Endothelial cell of umbilical vein (primary cell): ENCODE measurements at regions not wholly inside any gene's neighbourhood (a gene's known extent, or its start where the extent isn't known, plus 50 kb on each side); places are given as distances from the start of the nearest gene placed in this dataset.

Source experiments
- BruUV-seq: library from RNA; stranded (reverse); fragments of 400-500 nt; replicated peaks from 2 replicates; lab custom pipeline; 2021; lab: Mats Ljungman, UMichigan
- CTCF ChIA-PET: fragments of 300-600, 350-600 bp; sonication (Branson Sonifier 250); formaldehyde crosslinking; loops from one replicate; lab custom pipeline; 2021; ENCODE audit warnings: antibody characterized with exemption, inconsistent platforms; lab: Charles Lee
- POLR2A ChIA-PET: fragments of 300-600, 350-600 bp; sonication (Branson Sonifier 250); formaldehyde crosslinking; loops from one replicate; lab custom pipeline; 2021; ENCODE audit warnings: antibody characterized with exemption, inconsistent platforms; lab: Charles Lee
- DNase-seq: peaks from one replicate; pipeline ENCODE4 v3.0.0-alpha.2; 2011; ENCODE audit warnings: low read depth, low spot score
- FAIRE-seq: peaks from 2 replicates; lab custom pipeline; 2011; peaks lifted over from hg19 to GRCh38; lab: Jason Lieb, UNC
- H2AFZ ChIP-seq: 2 replicates; pipeline ENCODE4 v1.6.0; 2012; ENCODE audit warnings: low read depth, low read length, control low read depth, inconsistent platforms
- H3K27ac ChIP-seq: 2 replicates; pipeline ENCODE4 v1.5.1; 2011; ENCODE audit warnings: low read depth, mild to moderate bottlenecking, control low read depth, low read length, moderate library complexity; ENCODE audit not compliant: insufficient read depth
- H3K27me3 ChIP-seq, 2 experiments: 2 replicates each; pipeline versions ENCODE4 v1.6.0 to v1.6.1; 2011; ENCODE audit warnings: low read length in 2 of 2, mixed read lengths in 1 of 2; ENCODE audit not compliant: control insufficient read depth in 2 of 2, insufficient read depth in 2 of 2
- H3K36me3 ChIP-seq, 2 experiments: 2 replicates in 1 of 2; 3 replicates in 1 of 2; pipeline ENCODE4 v1.5.1; 2011; ENCODE audit warnings: low read length in 2 of 2, mild to moderate bottlenecking in 1 of 2, moderate library complexity in 1 of 2; ENCODE audit not compliant: control insufficient read depth in 2 of 2, insufficient read depth in 2 of 2; ENCODE audit errors: extremely low read depth in 1 of 2
- H3K4me1 ChIP-seq: 3 replicates; pipeline ENCODE4 v1.5.1; 2011; ENCODE audit warnings: mild to moderate bottlenecking, low read length; ENCODE audit not compliant: control insufficient read depth, insufficient read depth; ENCODE audit errors: extremely low read depth
- H3K4me2 ChIP-seq: 2 replicates; pipeline ENCODE4 v1.6.1; 2011; ENCODE audit warnings: low read length, control low read depth, mixed read lengths; ENCODE audit not compliant: insufficient read depth
- H3K4me3 ChIP-seq, 3 experiments: fragments of 200-600 bp in 1 of 3; sonication (generic), shearing (Covaris generic) in 1 of 3; replicated peaks in 1 of 3; 2 replicates each; pipeline ENCODE4 v1.5.1; 2011 to 2016; ENCODE audit warnings: control low read depth in 3 of 3, low read length in 3 of 3, mild to moderate bottlenecking in 2 of 3, inconsistent platforms in 1 of 3, low read depth in 1 of 3, moderate library complexity in 1 of 3; ENCODE audit not compliant: insufficient read depth in 1 of 3
- H3K79me2 ChIP-seq: 2 replicates; pipeline ENCODE4 v1.6.0; 2012; ENCODE audit warnings: low read length, inconsistent platforms; ENCODE audit not compliant: control insufficient read depth, insufficient read depth
- H3K9ac ChIP-seq: replicated peaks from 2 replicates; pipeline ENCODE3; 2011; ENCODE audit warnings: low read length, control low read depth; ENCODE audit not compliant: insufficient read depth; ENCODE audit errors: extremely low read depth
- H3K9me1 ChIP-seq: replicated peaks from 3 replicates; pipeline ENCODE4 v1.6.0; 2011; ENCODE audit warnings: mild to moderate bottlenecking, low read length; ENCODE audit not compliant: control insufficient read depth, insufficient read depth; ENCODE audit errors: extremely low read depth
- H3K9me3 ChIP-seq: replicated peaks from 2 replicates; pipeline ENCODE4 v1.5.1; 2012; ENCODE audit warnings: low read length, inconsistent platforms; ENCODE audit not compliant: control insufficient read depth, insufficient read depth
- H4K20me1 ChIP-seq: replicated peaks from 2 replicates; pipeline ENCODE3; 2011; ENCODE audit warnings: mild to moderate bottlenecking, low read length; ENCODE audit not compliant: control insufficient read depth, insufficient read depth; ENCODE audit errors: extremely low read depth
- EZH2 ChIP-seq: IDR thresholded peaks from 2 replicates; pipeline ENCODE4 v1.6.1; 2012; ENCODE audit warnings: borderline replicate concordance, low read depth, mild to moderate bottlenecking, moderate library complexity, low read length, inconsistent platforms; ENCODE audit not compliant: severe bottlenecking
- FOS ChIP-seq: IDR thresholded peaks from 2 replicates; pipeline ENCODE4 v1.6.1; 2011; ENCODE audit warnings: mild to moderate bottlenecking, low read length, moderate library complexity, borderline replicate concordance; ENCODE audit not compliant: insufficient read depth
- GATA2 ChIP-seq: IDR thresholded peaks from 2 replicates; pipeline ENCODE4 v1.7.0; 2011; ENCODE audit warnings: low read depth, mild to moderate bottlenecking, moderate library complexity, mixed read lengths, low read length; ENCODE audit not compliant: insufficient read length, insufficient read depth
- JUN ChIP-seq: IDR thresholded peaks from 2 replicates; pipeline ENCODE4 v1.6.1; 2011; ENCODE audit warnings: borderline replicate concordance, low read depth; ENCODE audit not compliant: insufficient read length, insufficient read depth
- MYC ChIP-seq: IDR thresholded peaks from one replicate; pipeline ENCODE4 v1.6.1; 2011; ENCODE audit warnings: mild to moderate bottlenecking, low read depth, low read length
- POLR2A ChIP-seq: IDR thresholded peaks from 2 replicates; pipeline ENCODE4 v1.6.1; 2012; ENCODE audit warnings: low read depth, mild to moderate bottlenecking, control low read depth, low read length
- POLR2AphosphoS5 ChIP-seq: IDR thresholded peaks from 2 replicates; pipeline ENCODE4 v1.6.1; 2012; ENCODE audit warnings: low read depth, mild to moderate bottlenecking, control low read depth, low read length, moderate library complexity; ENCODE audit not compliant: insufficient read depth
- dilution Hi-C: fragments of 300-500 bp; cut with MboI; formaldehyde crosslinking; loops from one replicate; pipeline ENCODE4 v1.15.0; 2019; ENCODE audit warnings: low sequenced_read_pairs; ENCODE audit not compliant: extremely low pct_ligation_motif_present
- intact Hi-C: fragments of 100-400 bp; cut with micrococcal nuclease; formaldehyde crosslinking; loops from one replicate; pipeline ENCODE4 v1.10.0; 2022
- TF ChIP-seq, protein P1 (sequence below), 2 donors: IDR thresholded peaks; 1 replicate in 1 of 2; 2 replicates in 1 of 2; pipeline ENCODE4 v1.5.1; 2011; ENCODE audit warnings: low read length in 2 of 2, mild to moderate bottlenecking in 2 of 2, moderate library complexity in 2 of 2, control low read depth in 1 of 2, inconsistent platforms in 1 of 2, low read depth in 1 of 2; ENCODE audit not compliant: insufficient read depth in 1 of 2; ENCODE audit errors: extremely low read depth in 1 of 2
- TF ChIP-seq, protein P2 (sequence below): IDR thresholded peaks from 2 replicates; pipeline ENCODE4 v1.6.1; 2011; ENCODE audit not compliant: insufficient read depth, insufficient read length

DNA sequence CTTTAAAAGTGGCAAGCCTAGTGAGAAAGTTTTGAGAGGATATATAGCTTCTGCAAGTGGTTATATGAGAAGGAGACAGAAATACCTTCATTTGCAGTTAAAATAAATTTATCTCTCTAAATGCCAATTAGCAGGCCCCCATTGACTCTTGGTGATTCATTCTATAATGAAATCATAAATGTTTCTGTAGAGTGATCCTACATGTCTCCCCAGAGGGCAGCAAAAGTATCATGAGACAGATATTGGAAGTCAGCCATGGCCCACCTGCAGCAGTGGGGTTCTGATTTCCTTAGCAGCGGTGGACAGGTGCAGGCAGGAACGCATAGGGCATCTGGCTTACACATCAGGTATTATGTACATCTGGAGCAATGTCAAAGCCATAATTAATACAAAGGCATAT lies 385.4 kb upstream of the SLC10A2 start:
- Histone ChIP-seq H3K9ac (no peak overlapping the region), H3K4me2 (no peak overlapping the region), H4K20me1 (no peaks in the 10 kb centered on the region), H3K27ac (no peak overlapping the region), H3K36me3 (no peaks in the 10 kb centered on the region), H3K79me2 (no peaks in the 10 kb centered on the region), H3K4me3 (no peak overlapping the region), H3K27me3 (no peaks in the 10 kb centered on the region), H3K9me1 (no peaks in the 10 kb centered on the region), H3K4me1 (no peaks in the 10 kb centered on the region), H3K9me3 (no peaks in the 10 kb centered on the region), H2AFZ (no peak overlapping the region)
- BruUV-seq = no TSS peak
- intact Hi-C loops = no loop called here
- ChIA-PET CTCF (no interaction called here), POLR2A (no interaction called here)
- TF ChIP-seq, protein P1, sequence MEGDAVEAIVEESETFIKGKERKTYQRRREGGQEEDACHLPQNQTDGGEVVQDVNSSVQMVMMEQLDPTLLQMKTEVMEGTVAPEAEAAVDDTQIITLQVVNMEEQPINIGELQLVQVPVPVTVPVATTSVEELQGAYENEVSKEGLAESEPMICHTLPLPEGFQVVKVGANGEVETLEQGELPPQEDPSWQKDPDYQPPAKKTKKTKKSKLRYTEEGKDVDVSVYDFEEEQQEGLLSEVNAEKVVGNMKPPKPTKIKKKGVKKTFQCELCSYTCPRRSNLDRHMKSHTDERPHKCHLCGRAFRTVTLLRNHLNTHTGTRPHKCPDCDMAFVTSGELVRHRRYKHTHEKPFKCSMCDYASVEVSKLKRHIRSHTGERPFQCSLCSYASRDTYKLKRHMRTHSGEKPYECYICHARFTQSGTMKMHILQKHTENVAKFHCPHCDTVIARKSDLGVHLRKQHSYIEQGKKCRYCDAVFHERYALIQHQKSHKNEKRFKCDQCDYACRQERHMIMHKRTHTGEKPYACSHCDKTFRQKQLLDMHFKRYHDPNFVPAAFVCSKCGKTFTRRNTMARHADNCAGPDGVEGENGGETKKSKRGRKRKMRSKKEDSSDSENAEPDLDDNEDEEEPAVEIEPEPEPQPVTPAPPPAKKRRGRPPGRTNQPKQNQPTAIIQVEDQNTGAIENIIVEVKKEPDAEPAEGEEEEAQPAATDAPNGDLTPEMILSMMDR (IDR thresholded peaks at IDR 0.05; ENCODE audit: extremely low read depth in 1 of 2, insufficient read depth in 1 of 2, low read depth in 1 of 2, low read length in 2 of 2) = no peak
- TF ChIP-seq EZH2 (no peak), MYC (no peak), POLR2AphosphoS5 (no peak), FOS (no peak), JUN (no peak), POLR2A (no peak), GATA2 (no peak)
- TF ChIP-seq, protein P2, sequence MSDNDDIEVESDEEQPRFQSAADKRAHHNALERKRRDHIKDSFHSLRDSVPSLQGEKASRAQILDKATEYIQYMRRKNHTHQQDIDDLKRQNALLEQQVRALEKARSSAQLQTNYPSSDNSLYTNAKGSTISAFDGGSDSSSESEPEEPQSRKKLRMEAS = no peak
- dilution Hi-C loops = no loop called here
- DNase-seq (no peak), FAIRE-seq (no peak)
